ENCODE measurements at regions not wholly inside any gene's neighbourhood (a gene's known extent, or its start where the extent isn't known, plus 50 kb on each side); places are given as distances from the start of the nearest gene placed in this dataset.

GRCh38 chr10:107740962-107741690, 576.6 kb upstream of the SORCS1 start:
- TF ChIP-seq EZH2 (IDR thresholded peaks at IDR 0.05) (no peak), POLR2AphosphoS5 (IDR thresholded peaks at IDR 0.05; ENCODE audit: borderline replicate concordance, low read depth, low read length) (no peak), FOXP2 (optimal IDR thresholded peaks at IDR 0.05; ENCODE audit: control extremely low read depth, extremely low read length, insufficient read depth) (no peak)

All from SK-N-MC (cell line).